HepG2 (cell line): ENCODE measurements at regions not wholly inside any gene's neighbourhood (a gene's known extent, or its start where the extent isn't known, plus 50 kb on each side); places are given as distances from the start of the nearest gene placed in this dataset.

Source experiments
- CAMTA2 ChIP-seq: sonication (generic); formaldehyde crosslinking; IDR thresholded peaks from 2 replicates; pipeline ENCODE4 v1.4.0; 2020; ENCODE audit warnings: mild to moderate bottlenecking, missing genetic modification reagents, borderline replicate concordance
- CENPT ChIP-seq: sonication (generic); formaldehyde crosslinking; IDR thresholded peaks from 2 replicates; pipeline ENCODE4 v1.8.0; 2022; ENCODE audit warnings: low read depth, mild to moderate bottlenecking, moderate library complexity, missing genetic modification reagents
- POLR2AphosphoS2 ChIP-seq: IDR thresholded peaks from 2 replicates; pipeline ENCODE4 v1.6.1; 2011; ENCODE audit warnings: low read depth, low read length, improper control_type of control experiment
- TEAD3 ChIP-seq: optimal IDR thresholded peaks from 2 replicates; pipeline ENCODE3; 2016; ENCODE audit warnings: borderline replicate concordance
- THAP11 ChIP-seq: IDR thresholded peaks from 2 replicates; pipeline ENCODE4 v1.6.1; 2016; ENCODE audit warnings: missing biosample characterization, missing genetic modification reagents
- ZNF335 ChIP-seq: sonication (generic); formaldehyde crosslinking; IDR thresholded peaks from 2 replicates; pipeline ENCODE4 v1.4.0; 2020; ENCODE audit warnings: missing genetic modification reagents
- ZNF589 ChIP-seq: sonication (generic); formaldehyde crosslinking; conservative IDR thresholded peaks from 2 replicates; pipeline ENCODE4 v1.8.0; 2022; ENCODE audit warnings: mild to moderate bottlenecking, moderate library complexity, missing genetic modification reagents
- ZNF850 ChIP-seq: sonication (generic); formaldehyde crosslinking; conservative IDR thresholded peaks from 2 replicates; pipeline ENCODE4 v1.9.0; 2021; ENCODE audit warnings: mild to moderate bottlenecking, missing genetic modification reagents
- TF ChIP-seq, protein P1 (sequence below): sonication (generic); formaldehyde crosslinking; IDR thresholded peaks from 2 replicates; pipeline ENCODE4 v1.4.0; 2020; ENCODE audit warnings: mild to moderate bottlenecking, low read depth, missing genetic modification reagents
- TF ChIP-seq, protein P2 (sequence below): IDR thresholded peaks from 2 replicates; pipeline ENCODE4 v1.6.1; 2016
- TF ChIP-seq, protein P3 (sequence below): sonication (generic); formaldehyde crosslinking; IDR thresholded peaks from 2 replicates; pipeline ENCODE4 v1.4.0; 2020; ENCODE audit warnings: mild to moderate bottlenecking, missing genetic modification reagents
- TF ChIP-seq, protein P4 (sequence below): sonication (generic); formaldehyde crosslinking; IDR thresholded peaks from 2 replicates; pipeline ENCODE4 v1.5.0; 2020; ENCODE audit warnings: mild to moderate bottlenecking, missing genetic modification reagents, borderline replicate concordance
- TF ChIP-seq, protein P5 (sequence below): sonication (generic); formaldehyde crosslinking; IDR thresholded peaks from 2 replicates; pipeline ENCODE4 v1.4.0; 2020; ENCODE audit warnings: missing genetic modification reagents
- TF ChIP-seq, protein P6 (sequence below): sonication (generic); formaldehyde crosslinking; IDR thresholded peaks from 2 replicates; pipeline ENCODE4 v1.5.0; 2020; ENCODE audit warnings: missing genetic modification reagents, mild to moderate bottlenecking, borderline replicate concordance

DNA sequence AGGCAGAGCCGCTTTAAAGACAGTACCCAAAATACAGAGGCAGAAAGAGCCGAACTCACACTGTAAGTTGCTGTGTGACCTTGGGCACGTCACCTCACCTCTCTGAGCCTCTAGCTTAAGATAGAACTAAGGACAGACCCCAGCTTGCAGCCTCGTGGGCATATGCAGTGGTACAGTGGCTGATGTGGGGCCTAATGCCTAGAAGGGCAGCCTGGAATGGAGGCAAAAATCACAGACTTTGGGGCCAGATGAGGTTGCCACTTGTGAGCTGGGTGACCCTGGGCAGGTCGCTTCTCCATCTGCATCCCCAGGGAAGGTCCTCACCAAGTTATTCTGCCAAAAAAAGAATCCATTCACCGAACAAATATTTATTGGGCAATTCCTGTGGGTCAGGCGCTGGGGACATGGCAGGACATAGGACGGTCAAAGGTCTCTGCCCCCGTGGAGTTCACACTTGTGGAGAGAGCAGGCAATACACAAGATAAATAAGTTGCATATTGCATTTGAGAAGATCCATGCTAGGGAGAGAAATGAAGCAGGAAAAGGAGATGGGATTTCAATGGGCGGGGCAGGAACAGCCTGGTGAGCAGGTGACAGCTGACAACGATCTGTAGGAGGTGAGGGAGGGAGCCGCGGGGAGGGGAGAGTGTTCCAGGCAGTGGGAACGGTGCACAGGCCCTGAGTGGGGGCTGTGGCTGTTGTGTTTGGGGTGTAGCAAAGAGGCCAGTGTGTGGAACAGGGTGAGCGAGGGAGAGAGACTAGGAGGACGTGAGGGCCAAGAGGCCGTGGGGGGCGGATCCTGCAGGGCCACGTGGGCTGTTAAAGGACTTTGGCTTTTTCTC is 115.2 kb downstream of the CEBPB start (continued):
- TF ChIP-seq POLR2AphosphoS2 (no peak), THAP11 (CRISPR knock-in tag) (peak; percentile 75), CAMTA2 (CRISPR knock-in tag) (no peak; the same call in 1 of the 2 replicates), CENPT (CRISPR knock-in tag) (0 out of 2 replicates have a peak, but pooled peaks have one; percentile 28), ZNF850 (CRISPR knock-in tag) (no peak), ZNF335 (CRISPR knock-in tag) (peak; percentile 36), ZNF589 (CRISPR knock-in tag) (peak; percentile 88), TEAD3 (CRISPR knock-in tag) (peak; percentile 87)
- TF ChIP-seq, protein P1, sequence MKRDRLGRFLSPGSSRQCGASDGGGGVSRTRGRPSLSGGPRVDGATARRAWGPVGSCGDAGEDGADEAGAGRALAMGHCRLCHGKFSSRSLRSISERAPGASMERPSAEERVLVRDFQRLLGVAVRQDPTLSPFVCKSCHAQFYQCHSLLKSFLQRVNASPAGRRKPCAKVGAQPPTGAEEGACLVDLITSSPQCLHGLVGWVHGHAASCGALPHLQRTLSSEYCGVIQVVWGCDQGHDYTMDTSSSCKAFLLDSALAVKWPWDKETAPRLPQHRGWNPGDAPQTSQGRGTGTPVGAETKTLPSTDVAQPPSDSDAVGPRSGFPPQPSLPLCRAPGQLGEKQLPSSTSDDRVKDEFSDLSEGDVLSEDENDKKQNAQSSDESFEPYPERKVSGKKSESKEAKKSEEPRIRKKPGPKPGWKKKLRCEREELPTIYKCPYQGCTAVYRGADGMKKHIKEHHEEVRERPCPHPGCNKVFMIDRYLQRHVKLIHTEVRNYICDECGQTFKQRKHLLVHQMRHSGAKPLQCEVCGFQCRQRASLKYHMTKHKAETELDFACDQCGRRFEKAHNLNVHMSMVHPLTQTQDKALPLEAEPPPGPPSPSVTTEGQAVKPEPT (CRISPR knock-in tag): no peak; the same call in 1 of the 2 replicates
- TF ChIP-seq, protein P2, sequence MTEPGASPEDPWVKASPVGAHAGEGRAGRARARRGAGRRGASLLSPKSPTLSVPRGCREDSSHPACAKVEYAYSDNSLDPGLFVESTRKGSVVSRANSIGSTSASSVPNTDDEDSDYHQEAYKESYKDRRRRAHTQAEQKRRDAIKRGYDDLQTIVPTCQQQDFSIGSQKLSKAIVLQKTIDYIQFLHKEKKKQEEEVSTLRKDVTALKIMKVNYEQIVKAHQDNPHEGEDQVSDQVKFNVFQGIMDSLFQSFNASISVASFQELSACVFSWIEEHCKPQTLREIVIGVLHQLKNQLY (CRISPR knock-in tag): peak; percentile 100
- TF ChIP-seq, protein P3, sequence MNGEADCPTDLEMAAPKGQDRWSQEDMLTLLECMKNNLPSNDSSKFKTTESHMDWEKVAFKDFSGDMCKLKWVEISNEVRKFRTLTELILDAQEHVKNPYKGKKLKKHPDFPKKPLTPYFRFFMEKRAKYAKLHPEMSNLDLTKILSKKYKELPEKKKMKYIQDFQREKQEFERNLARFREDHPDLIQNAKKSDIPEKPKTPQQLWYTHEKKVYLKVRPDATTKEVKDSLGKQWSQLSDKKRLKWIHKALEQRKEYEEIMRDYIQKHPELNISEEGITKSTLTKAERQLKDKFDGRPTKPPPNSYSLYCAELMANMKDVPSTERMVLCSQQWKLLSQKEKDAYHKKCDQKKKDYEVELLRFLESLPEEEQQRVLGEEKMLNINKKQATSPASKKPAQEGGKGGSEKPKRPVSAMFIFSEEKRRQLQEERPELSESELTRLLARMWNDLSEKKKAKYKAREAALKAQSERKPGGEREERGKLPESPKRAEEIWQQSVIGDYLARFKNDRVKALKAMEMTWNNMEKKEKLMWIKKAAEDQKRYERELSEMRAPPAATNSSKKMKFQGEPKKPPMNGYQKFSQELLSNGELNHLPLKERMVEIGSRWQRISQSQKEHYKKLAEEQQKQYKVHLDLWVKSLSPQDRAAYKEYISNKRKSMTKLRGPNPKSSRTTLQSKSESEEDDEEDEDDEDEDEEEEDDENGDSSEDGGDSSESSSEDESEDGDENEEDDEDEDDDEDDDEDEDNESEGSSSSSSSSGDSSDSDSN (CRISPR knock-in tag): peak; percentile 69; the same call in 1 of the 2 replicates
- TF ChIP-seq, protein P4, sequence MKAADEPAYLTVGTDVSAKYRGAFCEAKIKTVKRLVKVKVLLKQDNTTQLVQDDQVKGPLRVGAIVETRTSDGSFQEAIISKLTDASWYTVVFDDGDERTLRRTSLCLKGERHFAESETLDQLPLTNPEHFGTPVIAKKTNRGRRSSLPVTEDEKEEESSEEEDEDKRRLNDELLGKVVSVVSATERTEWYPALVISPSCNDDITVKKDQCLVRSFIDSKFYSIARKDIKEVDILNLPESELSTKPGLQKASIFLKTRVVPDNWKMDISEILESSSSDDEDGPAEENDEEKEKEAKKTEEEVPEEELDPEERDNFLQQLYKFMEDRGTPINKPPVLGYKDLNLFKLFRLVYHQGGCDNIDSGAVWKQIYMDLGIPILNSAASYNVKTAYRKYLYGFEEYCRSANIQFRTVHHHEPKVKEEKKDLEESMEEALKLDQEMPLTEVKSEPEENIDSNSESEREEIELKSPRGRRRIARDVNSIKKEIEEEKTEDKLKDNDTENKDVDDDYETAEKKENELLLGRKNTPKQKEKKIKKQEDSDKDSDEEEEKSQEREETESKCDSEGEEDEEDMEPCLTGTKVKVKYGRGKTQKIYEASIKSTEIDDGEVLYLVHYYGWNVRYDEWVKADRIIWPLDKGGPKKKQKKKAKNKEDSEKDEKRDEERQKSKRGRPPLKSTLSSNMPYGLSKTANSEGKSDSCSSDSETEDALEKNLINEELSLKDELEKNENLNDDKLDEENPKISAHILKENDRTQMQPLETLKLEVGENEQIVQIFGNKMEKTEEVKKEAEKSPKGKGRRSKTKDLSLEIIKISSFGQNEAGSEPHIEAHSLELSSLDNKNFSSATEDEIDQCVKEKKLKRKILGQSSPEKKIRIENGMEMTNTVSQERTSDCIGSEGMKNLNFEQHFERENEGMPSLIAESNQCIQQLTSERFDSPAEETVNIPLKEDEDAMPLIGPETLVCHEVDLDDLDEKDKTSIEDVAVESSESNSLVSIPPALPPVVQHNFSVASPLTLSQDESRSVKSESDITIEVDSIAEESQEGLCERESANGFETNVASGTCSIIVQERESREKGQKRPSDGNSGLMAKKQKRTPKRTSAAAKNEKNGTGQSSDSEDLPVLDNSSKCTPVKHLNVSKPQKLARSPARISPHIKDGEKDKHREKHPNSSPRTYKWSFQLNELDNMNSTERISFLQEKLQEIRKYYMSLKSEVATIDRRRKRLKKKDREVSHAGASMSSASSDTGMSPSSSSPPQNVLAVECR (CRISPR knock-in tag): peak; percentile 71
- TF ChIP-seq, protein P5, sequence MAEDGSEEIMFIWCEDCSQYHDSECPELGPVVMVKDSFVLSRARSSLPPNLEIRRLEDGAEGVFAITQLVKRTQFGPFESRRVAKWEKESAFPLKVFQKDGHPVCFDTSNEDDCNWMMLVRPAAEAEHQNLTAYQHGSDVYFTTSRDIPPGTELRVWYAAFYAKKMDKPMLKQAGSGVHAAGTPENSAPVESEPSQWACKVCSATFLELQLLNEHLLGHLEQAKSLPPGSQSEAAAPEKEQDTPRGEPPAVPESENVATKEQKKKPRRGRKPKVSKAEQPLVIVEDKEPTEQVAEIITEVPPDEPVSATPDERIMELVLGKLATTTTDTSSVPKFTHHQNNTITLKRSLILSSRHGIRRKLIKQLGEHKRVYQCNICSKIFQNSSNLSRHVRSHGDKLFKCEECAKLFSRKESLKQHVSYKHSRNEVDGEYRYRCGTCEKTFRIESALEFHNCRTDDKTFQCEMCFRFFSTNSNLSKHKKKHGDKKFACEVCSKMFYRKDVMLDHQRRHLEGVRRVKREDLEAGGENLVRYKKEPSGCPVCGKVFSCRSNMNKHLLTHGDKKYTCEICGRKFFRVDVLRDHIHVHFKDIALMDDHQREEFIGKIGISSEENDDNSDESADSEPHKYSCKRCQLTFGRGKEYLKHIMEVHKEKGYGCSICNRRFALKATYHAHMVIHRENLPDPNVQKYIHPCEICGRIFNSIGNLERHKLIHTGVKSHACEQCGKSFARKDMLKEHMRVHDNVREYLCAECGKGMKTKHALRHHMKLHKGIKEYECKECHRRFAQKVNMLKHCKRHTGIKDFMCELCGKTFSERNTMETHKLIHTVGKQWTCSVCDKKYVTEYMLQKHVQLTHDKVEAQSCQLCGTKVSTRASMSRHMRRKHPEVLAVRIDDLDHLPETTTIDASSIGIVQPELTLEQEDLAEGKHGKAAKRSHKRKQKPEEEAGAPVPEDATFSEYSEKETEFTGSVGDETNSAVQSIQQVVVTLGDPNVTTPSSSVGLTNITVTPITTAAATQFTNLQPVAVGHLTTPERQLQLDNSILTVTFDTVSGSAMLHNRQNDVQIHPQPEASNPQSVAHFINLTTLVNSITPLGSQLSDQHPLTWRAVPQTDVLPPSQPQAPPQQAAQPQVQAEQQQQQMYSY (CRISPR knock-in tag): 0 out of 2 replicates have a peak, but pooled peaks have one; percentile 38
- TF ChIP-seq, protein P6, sequence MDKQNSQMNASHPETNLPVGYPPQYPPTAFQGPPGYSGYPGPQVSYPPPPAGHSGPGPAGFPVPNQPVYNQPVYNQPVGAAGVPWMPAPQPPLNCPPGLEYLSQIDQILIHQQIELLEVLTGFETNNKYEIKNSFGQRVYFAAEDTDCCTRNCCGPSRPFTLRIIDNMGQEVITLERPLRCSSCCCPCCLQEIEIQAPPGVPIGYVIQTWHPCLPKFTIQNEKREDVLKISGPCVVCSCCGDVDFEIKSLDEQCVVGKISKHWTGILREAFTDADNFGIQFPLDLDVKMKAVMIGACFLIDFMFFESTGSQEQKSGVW: no peak
